H1 (cell line): ENCODE measurements at regions not wholly inside any gene's neighbourhood (a gene's known extent, or its start where the extent isn't known, plus 50 kb on each side); places are given as distances from the start of the nearest gene placed in this dataset.

Experiments
- ASH2L ChIP-seq: fragments of 200-600, 300-600 bp; sonication (generic); IDR thresholded peaks from one replicate; pipeline ENCODE4 v1.7.1; 2017; ENCODE audit warnings: low read length
- BACH1 ChIP-seq: IDR thresholded peaks from 2 replicates; pipeline ENCODE4 v1.6.1; 2012; ENCODE audit warnings: low read length, improper control_type of control experiment
- CHD7 ChIP-seq: fragments of 300-600 bp; sonication (generic); IDR thresholded peaks from 2 replicates; pipeline ENCODE4 v1.7.1; 2012; ENCODE audit warnings: low read length, moderate library complexity, mild to moderate bottlenecking, inconsistent platforms; ENCODE audit not compliant: insufficient replicate concordance
- KDM4A ChIP-seq: IDR thresholded peaks from one replicate; pipeline ENCODE4 v1.7.1; 2012; ENCODE audit warnings: low read depth, mild to moderate bottlenecking, moderate library complexity, low read length, inconsistent platforms; ENCODE audit not compliant: severe bottlenecking
- POLR2A ChIP-seq, 2 experiments: IDR thresholded peaks; 1 replicate in 1 of 2; 2 replicates in 1 of 2; pipeline ENCODE4 v1.6.1; 2011; ENCODE audit warnings: low read depth in 2 of 2, low read length in 2 of 2, mild to moderate bottlenecking in 2 of 2; ENCODE audit errors: control extremely low read depth in 1 of 2
- POLR2AphosphoS5 ChIP-seq: IDR thresholded peaks from 2 replicates; pipeline ENCODE4 v1.6.1; 2011; ENCODE audit warnings: low read depth, low read length
- RNF2 ChIP-seq: fragments of 200-900, 300-1000 bp; sonication (generic); IDR thresholded peaks from 2 replicates; pipeline ENCODE4 v1.7.1; 2016; ENCODE audit warnings: borderline replicate concordance, low read depth, mild to moderate bottlenecking, antibody characterized with exemption, low read length; ENCODE audit not compliant: poor library complexity, severe bottlenecking; ENCODE audit errors: missing control alignments
- TAF1 ChIP-seq: IDR thresholded peaks from 2 replicates; pipeline ENCODE4 v1.6.1; 2011; ENCODE audit warnings: mild to moderate bottlenecking, low read depth, low read length
- YY1 ChIP-seq: IDR thresholded peaks from 2 replicates; pipeline ENCODE4 v1.6.1; 2011; ENCODE audit warnings: low read depth, mild to moderate bottlenecking, low read length

GRCh38 chr9:1747417-1747967, 267.7 kb upstream of the SMARCA2 start (continued):
- no peak for TF ChIP-seq CHD7
- no peak for TF ChIP-seq BACH1
- TF ChIP-seq RNF2, result no peak
- no peak for TF ChIP-seq ASH2L
- TF ChIP-seq YY1, result no peak
- TF ChIP-seq POLR2AphosphoS5, result no peak
- no peak for TF ChIP-seq POLR2A (IDR thresholded peaks at IDR 0.05; ENCODE audit: control extremely low read depth in 1 of 2, low read depth in 2 of 2, low read length in 2 of 2)
- TF ChIP-seq TAF1, result no peak
- TF ChIP-seq KDM4A, result no peak
